ENCODE measurements at regions not wholly inside any gene's neighbourhood (a gene's known extent, or its start where the extent isn't known, plus 50 kb on each side); places are given as distances from the start of the nearest gene placed in this dataset.

GRCh38 chr13:25032160-25032559 lies 63.8 kb upstream of the PABPC3 start:
- no peak overlapping the region for H3K4me3 ChIP-seq (ENCODE audit: low read depth, low read length, poor library complexity, severe bottlenecking)
- intact Hi-C loops (cut with micrococcal nuclease; ENCODE audit: unreplicated experiment), result no loop called here
- TF ChIP-seq EZH2phosphoT487 (IDR thresholded peaks at IDR 0.05; ENCODE audit: borderline replicate concordance, low read depth, low read length) (no peak), CTCF (conservative IDR thresholded peaks at IDR 0.05; ENCODE audit: low read length) (no peak)
- H3K9me2 ChIP-seq (ENCODE audit: insufficient read depth, low read length), result no peaks in the 10 kb centered on the region
- H3K4me2 ChIP-seq (ENCODE audit: low read length), result no peak overlapping the region
- POLR2A ChIA-PET, result no interaction called here
- H3K27ac ChIP-seq (ENCODE audit: low read depth, low read length, poor library complexity, severe bottlenecking), result no peak overlapping the region
- no peaks in the 10 kb centered on the region for H3K79me2 ChIP-seq (ENCODE audit: insufficient read depth, low read depth, low read length)
- no peaks in the 10 kb centered on the region for H3K4me1 ChIP-seq (ENCODE audit: insufficient read depth, low read length, poor library complexity, severe bottlenecking)
- H2AFZ ChIP-seq (ENCODE audit: low read length), result no peak overlapping the region
- no peaks in the 10 kb centered on the region for H3K36me3 ChIP-seq (ENCODE audit: insufficient read depth, low read length)
- no peak for DNase-seq (ENCODE audit: low spot score)
- H3K9me3 ChIP-seq (ENCODE audit: low read length), result no peaks in the 10 kb centered on the region
- no peaks in the 10 kb centered on the region for H4K20me1 ChIP-seq (ENCODE audit: insufficient read depth, low read length)
- BruUV-seq (replicated peaks), result no TSS peak
- CTCF ChIA-PET (ENCODE audit: unreplicated experiment), result no interaction called here

- Histone ChIP-seq H4K20me1 (ENCODE audit: insufficient read depth, low read length) (no peaks in the 10 kb centered on the region), H3K36me3 (ENCODE audit: insufficient read depth, low read length) (no peaks in the 10 kb centered on the region), H2AFZ (ENCODE audit: low read length) (no peak overlapping the region), H3K4me2 (ENCODE audit: low read length) (no peak overlapping the region), H3K9me3 (ENCODE audit: low read length) (no peaks in the 10 kb centered on the region), H3K9me2 (ENCODE audit: insufficient read depth, low read length) (no peaks in the 10 kb centered on the region), H3K4me1 (ENCODE audit: insufficient read depth, low read length, poor library complexity, severe bottlenecking) (no peaks in the 10 kb centered on the region), H3K4me3 (ENCODE audit: low read depth, low read length, poor library complexity, severe bottlenecking) (no peak overlapping the region), H3K79me2 (ENCODE audit: insufficient read depth, low read depth, low read length) (no peaks in the 10 kb centered on the region), H3K27ac (ENCODE audit: low read depth, low read length, poor library complexity, severe bottlenecking) (no peak overlapping the region)
- ChIA-PET CTCF (ENCODE audit: unreplicated experiment) (no interaction called here), POLR2A (interaction anchor here (0.6 kb wide), 1 partner anchor 783 kb away, joined by 3 read pairs; no protein-coding TSS in a partner anchor)
- no peak for DNase-seq (ENCODE audit: low spot score)
- intact Hi-C loops (cut with micrococcal nuclease; ENCODE audit: unreplicated experiment), result no loop called here
- no peak for TF ChIP-seq CTCF (conservative IDR thresholded peaks at IDR 0.05; ENCODE audit: low read length)
- TF ChIP-seq EZH2phosphoT487 (IDR thresholded peaks at IDR 0.05; ENCODE audit: borderline replicate concordance, low read depth, low read length), result no peak
- BruUV-seq (replicated peaks), result no TSS peak
These were observed 61.8 kb upstream of the PABPC3 start for GRCh38 chr13:25034173-25034572.

GRCh38 chr13:25037057-25037813 lies 58.7 kb upstream of the PABPC3 start:
- Histone ChIP-seq H3K27ac (ENCODE audit: low read depth, low read length, poor library complexity, severe bottlenecking) (no peak overlapping the region), H3K9me3 (ENCODE audit: low read length) (no peaks in the 10 kb centered on the region), H2AFZ (ENCODE audit: low read length) (no peak overlapping the region), H3K36me3 (ENCODE audit: insufficient read depth, low read length) (no peaks in the 10 kb centered on the region), H3K4me2 (ENCODE audit: low read length) (no peak overlapping the region), H3K79me2 (ENCODE audit: insufficient read depth, low read depth, low read length) (no peaks in the 10 kb centered on the region), H3K4me1 (ENCODE audit: insufficient read depth, low read length, poor library complexity, severe bottlenecking) (no peaks in the 10 kb centered on the region), H4K20me1 (ENCODE audit: insufficient read depth, low read length) (no peaks in the 10 kb centered on the region), H3K9me2 (ENCODE audit: insufficient read depth, low read length) (no peaks in the 10 kb centered on the region), H3K4me3 (ENCODE audit: low read depth, low read length, poor library complexity, severe bottlenecking) (no peak overlapping the region)
- no TSS peak for BruUV-seq (replicated peaks)
- intact Hi-C loops (cut with micrococcal nuclease; ENCODE audit: unreplicated experiment), result loop anchor here (1.0 kb wide), 1 partner anchor 32 kb away; no protein-coding TSS in a partner anchor
- CTCF ChIA-PET (ENCODE audit: unreplicated experiment), result no interaction called here
- POLR2A ChIA-PET, result no interaction called here
- peak; percentile 71 for DNase-seq (ENCODE audit: low spot score)
- peak; percentile 84 for TF ChIP-seq CTCF (conservative IDR thresholded peaks at IDR 0.05; ENCODE audit: low read length)
- no peak for TF ChIP-seq EZH2phosphoT487 (IDR thresholded peaks at IDR 0.05; ENCODE audit: borderline replicate concordance, low read depth, low read length)
